OCI-LY1 (cell line): ENCODE measurements at regions not wholly inside any gene's neighbourhood (a gene's known extent, or its start where the extent isn't known, plus 50 kb on each side); places are given as distances from the start of the nearest gene placed in this dataset.

Experiments
- EZH2 ChIP-seq: fragments of 200-600 bp; sonication (generic), shearing (Covaris generic); IDR thresholded peaks from 2 replicates; pipeline ENCODE4 v1.8.0; 2017; ENCODE audit warnings: borderline replicate concordance, mixed run types, mild to moderate bottlenecking, antibody characterized with exemption, low read length, moderate library complexity, mixed read lengths
- TF ChIP-seq, protein P1 (sequence below): fragments of 200-600 bp; sonication (generic), shearing (Covaris generic); IDR thresholded peaks from 2 replicates; pipeline ENCODE4 v1.5.1; 2017; ENCODE audit warnings: mild to moderate bottlenecking, antibody characterized with exemption, low read length, moderate library complexity, mixed read lengths

DNA sequence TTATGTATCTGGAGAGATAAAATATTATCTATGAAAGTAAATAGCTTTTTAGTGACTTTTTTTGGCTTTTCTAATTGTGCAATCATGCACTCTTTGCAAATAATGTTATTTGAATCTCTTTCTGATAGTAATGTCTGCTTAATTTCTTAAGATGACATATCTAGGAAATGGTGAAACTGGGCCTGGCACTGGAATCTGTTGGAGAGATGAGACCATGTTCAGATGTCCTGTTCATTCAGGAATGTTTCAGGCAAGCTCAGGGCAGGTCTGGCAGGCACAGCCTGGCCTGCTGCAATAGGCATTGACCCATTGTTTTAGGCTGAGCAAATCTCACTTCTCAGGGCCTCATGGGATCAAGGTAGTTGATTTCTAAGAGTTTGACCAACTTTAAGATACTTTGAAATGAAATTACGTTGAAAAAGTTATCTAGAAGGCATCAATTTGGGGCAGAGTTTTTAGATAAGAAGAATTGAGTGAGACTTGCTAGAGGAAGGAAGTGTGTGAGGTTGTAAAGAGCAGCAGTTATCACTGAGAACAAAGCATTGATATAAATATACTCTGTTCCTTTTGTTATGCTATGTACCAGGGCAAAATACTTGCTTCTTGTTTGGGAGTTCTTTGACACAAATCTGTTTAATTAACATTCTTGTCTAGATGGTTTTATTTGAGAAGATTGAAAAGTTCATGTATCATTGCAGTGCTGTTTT, 133.0 kb upstream of the LEF1 start:
- TF ChIP-seq EZH2 = no peak
- TF ChIP-seq, protein P1, sequence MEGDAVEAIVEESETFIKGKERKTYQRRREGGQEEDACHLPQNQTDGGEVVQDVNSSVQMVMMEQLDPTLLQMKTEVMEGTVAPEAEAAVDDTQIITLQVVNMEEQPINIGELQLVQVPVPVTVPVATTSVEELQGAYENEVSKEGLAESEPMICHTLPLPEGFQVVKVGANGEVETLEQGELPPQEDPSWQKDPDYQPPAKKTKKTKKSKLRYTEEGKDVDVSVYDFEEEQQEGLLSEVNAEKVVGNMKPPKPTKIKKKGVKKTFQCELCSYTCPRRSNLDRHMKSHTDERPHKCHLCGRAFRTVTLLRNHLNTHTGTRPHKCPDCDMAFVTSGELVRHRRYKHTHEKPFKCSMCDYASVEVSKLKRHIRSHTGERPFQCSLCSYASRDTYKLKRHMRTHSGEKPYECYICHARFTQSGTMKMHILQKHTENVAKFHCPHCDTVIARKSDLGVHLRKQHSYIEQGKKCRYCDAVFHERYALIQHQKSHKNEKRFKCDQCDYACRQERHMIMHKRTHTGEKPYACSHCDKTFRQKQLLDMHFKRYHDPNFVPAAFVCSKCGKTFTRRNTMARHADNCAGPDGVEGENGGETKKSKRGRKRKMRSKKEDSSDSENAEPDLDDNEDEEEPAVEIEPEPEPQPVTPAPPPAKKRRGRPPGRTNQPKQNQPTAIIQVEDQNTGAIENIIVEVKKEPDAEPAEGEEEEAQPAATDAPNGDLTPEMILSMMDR = no peak
